Heart right ventricle (tissue), 16 donors: ENCODE measurements at regions not wholly inside any gene's neighbourhood (a gene's known extent, or its start where the extent isn't known, plus 50 kb on each side); places are given as distances from the start of the nearest gene placed in this dataset.
A peak's percentile ranks its signal among the peaks of the same experiment; 100 is the strongest.

Experiments used
- ATAC-seq, 8 donors: fragments of 200-7000 bp; cut with Tn5 transposase; one replicate each; pipeline ENCODE4 v1.9.1; 2020; ENCODE audit warnings: mild to moderate bottlenecking in 8 of 8, moderate library complexity in 8 of 8, moderate number of reproducible peaks in 1 of 8
- DNase-seq, 2 donors: peaks; one replicate each; pipeline ENCODE4 v3.0.0-alpha.2; 2020
- H3K27ac ChIP-seq, 10 donors: fragments of 200-600 bp; sonication (generic) in 2 of 10; one replicate each; pipeline versions ENCODE4 v1.5.0 to v1.8.0; 2020 to 2022; ENCODE audit warnings: mild to moderate bottlenecking in 3 of 10
- H3K27me3 ChIP-seq, 7 donors: fragments of 200-600 bp; one replicate each; pipeline ENCODE4 v1.8.0; 2021 to 2022; ENCODE audit warnings: mild to moderate bottlenecking in 2 of 7
- H3K36me3 ChIP-seq, 9 donors: fragments of 200-600 bp; sonication (generic) in 1 of 9; one replicate each; pipeline versions ENCODE4 v1.5.0 to v1.8.0; 2020 to 2022; ENCODE audit warnings: mild to moderate bottlenecking in 2 of 9
- H3K4me1 ChIP-seq, 9 donors: fragments of 200-600 bp; sonication (generic) in 1 of 9; one replicate each; pipeline versions ENCODE4 v1.5.0 to v1.8.0; 2020 to 2022; ENCODE audit warnings: mild to moderate bottlenecking in 4 of 9
- H3K4me3 ChIP-seq, 10 donors: fragments of 200-600 bp; sonication (generic) in 2 of 10; one replicate each; pipeline versions ENCODE4 v1.5.0 to v1.8.0; 2020 to 2022; ENCODE audit warnings: mild to moderate bottlenecking in 7 of 10, moderate library complexity in 2 of 10
- H3K9me3 ChIP-seq, 11 donors: fragments of 200-600 bp in 10 of 11; sonication (generic) in 2 of 11; one replicate each; pipeline versions ENCODE4 v1.5.0 to v1.8.0; 2013 to 2022; ENCODE audit warnings: mild to moderate bottlenecking in 2 of 11, control low read depth in 1 of 11, moderate library complexity in 1 of 11
- CTCF ChIP-seq, 9 donors: fragments of 200-600 bp; sonication (generic) in 2 of 9; IDR thresholded peaks; one replicate each; pipeline versions ENCODE4 v1.5.0 to v1.8.0; 2021 to 2022; ENCODE audit warnings: antibody characterized with exemption in 9 of 9, mild to moderate bottlenecking in 5 of 9, moderate library complexity in 1 of 9
- WGBS, 2 donors: extraction: QIAGEN DNeasy Blood & Tissue Kit; methylation state at CpG; one replicate each; pipeline ENCODE4 v1.1.7; 2013; ENCODE audit warnings: inconsistent platforms in 1 of 2; 5-methylcytosine and 5-hydroxymethylcytosine counted together
- intact Hi-C, 10 donors: fragments of 100-400 bp; cut with DNase I; formaldehyde crosslinking; loops; one replicate each; pipeline versions ENCODE4 v1.11.1 to v1.14.2; 2022
- donor health status: Arrhythmogenic right ventricular cardiomyopathy.
- donor health status: ischemic (EF 13 %, LVEDD 7.1; RV severe dilation, severe dysfunction).
- donor health status: healthy with polysubstance abuse.
- donor health status: DM: no; HTN: yes; CAD: no.
- donor health status: DM: no; HTN: no; CAD: no.
- donor health status: ischemic (EF 25% LVEDD 6.9; RV normal size, moderate dysfunction).
- donor health status: ischemic (EF 25% LVEDD 5.7; RV mildly dilated, moderate dysfunction).
- donor health status: healthy.
- donor health status: DM: yes; HTN: yes; CAD: no.
- donor health status: Ischemic cardiomyopathy.
- donor health status: ischemic (EF 35%, LVEDD 5.7; RV mildly dilated, moderate dysfunction).
- donor health status: nonischemic (EF 11% LVEDD 7.7; RV severe dilation, severe dysfunction).
- donor health status: DM: yes; HTN: yes; CAD: no.
- donor health status: PGD.
- donor health status: ischemic (EF 29% LVEDD 5.4; RV normal size, mild dysfunction).
- donor health status: nonischemic (EF 23%, LVEDD 6.1; RV moderate dilation, normal function).

- Histone ChIP-seq H3K27me3 (no peaks in the 10 kb centered on the region), H3K36me3 (no peaks in the 10 kb centered on the region), H3K4me1 (peaks cover 0 to 23% (median 7%) of the 10 kb centered on the region in 9 donors), H3K27ac (no peak overlapping the region), H3K9me3 (peaks cover 0 to 2% (median 0%) of the 10 kb centered on the region in 11 donors), H3K4me3 (no peak overlapping the region)
- WGBS, 2 donors: 92 to 96% methylated on average over 1 of the region's 1 CpG
- no peak for DNase-seq
- TF ChIP-seq CTCF (IDR thresholded peaks at IDR 0.05): no peak
- ATAC-seq: no peak
- intact Hi-C loops: no loop called here
Observed at GRCh38 chr2:160925956-160926355, 234.3 kb upstream of the TANK start.

- Histone ChIP-seq H3K36me3 (no peaks in the 10 kb centered on the region), H3K27ac (no peak overlapping the region), H3K9me3 (peaks cover 0 to 2% (median 0%) of the 10 kb centered on the region in 11 donors), H3K27me3 (no peaks in the 10 kb centered on the region), H3K4me3 (no peak overlapping the region), H3K4me1 (peaks cover 0 to 21% (median 2%) of the 10 kb centered on the region in 9 donors)
- intact Hi-C loops: no loop called here
- no peak for ATAC-seq
- 50% methylated on average over 2 of the region's 2 CpGs for WGBS, 2 donors
- TF ChIP-seq CTCF (IDR thresholded peaks at IDR 0.05): no peak
- DNase-seq: no peak
Observed at GRCh38 chr2:160927324-160927723, 232.9 kb upstream of the TANK start.

- H3K36me3 ChIP-seq: no peaks in the 10 kb centered on the region
- DNase-seq (no peak), ATAC-seq (peak in 3 of 8 donors; percentile 38 to 50 (median 42))
- no peak overlapping the region for H3K4me3 ChIP-seq
- 19 to 22% methylated on average over 2 of the region's 2 CpGs for WGBS, 2 donors
- H3K27me3 ChIP-seq: no peaks in the 10 kb centered on the region
- H3K4me1 ChIP-seq: peaks cover 0 to 21% (median 2%) of the 10 kb centered on the region in 9 donors
- H3K9me3 ChIP-seq: peaks cover 0 to 2% (median 0%) of the 10 kb centered on the region in 11 donors
- intact Hi-C loops: no loop called here
- no peak for TF ChIP-seq CTCF (IDR thresholded peaks at IDR 0.05)
- H3K27ac ChIP-seq: no peak overlapping the region
Observed at GRCh38 chr2:160928854-160929301, 231.3 kb upstream of the TANK start.

- DNase-seq (no peak), ATAC-seq (no peak)
- peaks cover 0 to 21% (median 2%) of the 10 kb centered on the region in 9 donors for H3K4me1 ChIP-seq
- H3K9me3 ChIP-seq: peaks cover 0 to 2% (median 0%) of the 10 kb centered on the region in 11 donors
- no peaks in the 10 kb centered on the region for H3K27me3 ChIP-seq
- WGBS, 2 donors: 78 to 86% methylated on average over 6 of the region's 6 CpGs
- H3K36me3 ChIP-seq: no peaks in the 10 kb centered on the region
- TF ChIP-seq CTCF (IDR thresholded peaks at IDR 0.05): no peak
- intact Hi-C loops: no loop called here
- no peak overlapping the region for H3K27ac ChIP-seq
- no peak overlapping the region for H3K4me3 ChIP-seq
Observed at GRCh38 chr2:160931531-160931930, 228.7 kb upstream of the TANK start.
